HepG2 (cell line): ENCODE measurements at regions not wholly inside any gene's neighbourhood (a gene's known extent, or its start where the extent isn't known, plus 50 kb on each side); places are given as distances from the start of the nearest gene placed in this dataset.

ENCODE experiments used
- ATAC-seq: fragments of 200-7000 bp; cut with Tn5 transposase; 3 replicates; pipeline ENCODE4 v1.9.1; 2020; ENCODE audit warnings: mild to moderate bottlenecking, moderate library complexity
- BruUV-seq: library from RNA; stranded (reverse); fragments of 400-500 nt; replicated peaks from 2 replicates; lab custom pipeline; 2021; lab: Mats Ljungman, UMichigan
- CTCF ChIA-PET: fragments of 300-600 bp; formaldehyde crosslinking; extraction: SDS; loops from one replicate; lab custom pipeline; 2021; ENCODE audit warnings: low total read pairs, inconsistent platforms, low intra/inter-chr PET ratio; lab: Yijun Ruan, JAX
- POLR2A ChIA-PET: fragments of 350-600 bp; sonication (Branson Sonifier 250); formaldehyde crosslinking; loops from one replicate; lab custom pipeline; 2020; ENCODE audit warnings: antibody characterized with exemption, inconsistent platforms; lab: Yijun Ruan, JAX
- DNase-seq: peaks from one replicate; pipeline ENCODE4 v3.0.0-alpha.2; 2015; ENCODE audit warnings: low spot score
- FAIRE-seq: peaks from 3 replicates; lab custom pipeline; 2011; peaks lifted over from hg19 to GRCh38; lab: Jason Lieb, UNC
- H2AFZ ChIP-seq: one replicate; pipeline ENCODE4 v1.6.1; 2011; ENCODE audit warnings: low read length, inconsistent platforms
- H3K27ac ChIP-seq: fragments of 300-600 bp; 3 replicates; pipeline ENCODE4 v1.8.0; 2011; ENCODE audit warnings: mixed run types, mild to moderate bottlenecking, mixed read lengths, low read length, inconsistent platforms; ENCODE audit not compliant: insufficient read depth; ENCODE audit errors: extremely low read length
- H3K27me3 ChIP-seq, 2 experiments: fragments of 200-600 bp in 1 of 2; 2 replicates in 1 of 2; 3 replicates in 1 of 2; pipeline versions ENCODE4 v1.6.0 to v1.8.0; 2011; ENCODE audit warnings: low read length in 2 of 2, mild to moderate bottlenecking in 2 of 2, moderate library complexity in 2 of 2, inconsistent platforms in 1 of 2; ENCODE audit not compliant: insufficient read depth in 2 of 2, control insufficient read depth in 1 of 2
- H3K36me3 ChIP-seq, 2 experiments: fragments of 200-600 bp in 1 of 2; replicated peaks in 1 of 2; 2 replicates in 1 of 2; 3 replicates in 1 of 2; pipeline versions ENCODE4 v1.5.1 to v1.8.0; 2011; ENCODE audit warnings: low read length in 2 of 2, inconsistent platforms in 1 of 2; ENCODE audit not compliant: insufficient read depth in 2 of 2, control insufficient read depth in 1 of 2
- H3K4me1 ChIP-seq: 2 replicates; pipeline ENCODE4 v1.5.1; 2012; ENCODE audit warnings: low read length, inconsistent platforms; ENCODE audit not compliant: insufficient read depth
- H3K4me2 ChIP-seq: 2 replicates; pipeline ENCODE4 v1.6.0; 2011; ENCODE audit warnings: low read depth, low read length, inconsistent platforms
- H3K4me3 ChIP-seq, 3 experiments: fragments of 200-600 bp in 1 of 3; sonication (generic), shearing (Covaris generic) in 1 of 3; replicated peaks in 1 of 3; 2 replicates each; pipeline ENCODE4 v1.5.1; 2011 to 2016; ENCODE audit warnings: low read length in 3 of 3, inconsistent platforms in 2 of 3, low read depth in 2 of 3, mild to moderate bottlenecking in 2 of 3, control low read depth in 1 of 3, mixed read lengths in 1 of 3; ENCODE audit not compliant: insufficient read depth in 1 of 3
- H3K79me2 ChIP-seq: one replicate; pipeline ENCODE4 v1.6.1; 2011; ENCODE audit warnings: low read length, inconsistent platforms; ENCODE audit not compliant: insufficient read depth
- H3K9ac ChIP-seq: 2 replicates; pipeline ENCODE4 v1.6.0; 2011; ENCODE audit warnings: mild to moderate bottlenecking, low read depth, low read length, inconsistent platforms; ENCODE audit not compliant: insufficient read depth
- H3K9me3 ChIP-seq: 2 replicates; pipeline ENCODE4 v1.5.1; 2012; ENCODE audit warnings: mild to moderate bottlenecking, low read length
- H4K20me1 ChIP-seq: 2 replicates; pipeline ENCODE4 v1.6.0; 2011; ENCODE audit warnings: inconsistent platforms, mild to moderate bottlenecking, low read length, moderate library complexity; ENCODE audit not compliant: insufficient read depth
- ATF7 ChIP-seq, 2 experiments: fragments of 450-650 bp in 1 of 2; sonication (generic) in 1 of 2; formaldehyde crosslinking in 1 of 2; IDR thresholded peaks; 2 replicates each; pipeline versions ENCODE4 v1.4.0 to v1.6.1; 2016 to 2020; ENCODE audit warnings: antibody characterized with exemption in 1 of 2, mild to moderate bottlenecking in 1 of 2, missing genetic modification reagents in 1 of 2
- CREB1 ChIP-seq, 2 experiments: fragments of 450-650 bp in 1 of 2; IDR thresholded peaks; 2 replicates each; pipeline ENCODE4 v1.6.1; 2016 to 2017; ENCODE audit warnings: control low read depth in 1 of 2, mild to moderate bottlenecking in 1 of 2, missing compliant biosample characterization in 1 of 2, missing genetic modification characterization in 1 of 2
- NR2C2 ChIP-seq: sonication (generic); formaldehyde crosslinking; IDR thresholded peaks from 2 replicates; pipeline ENCODE4 v1.4.0; 2020; ENCODE audit warnings: missing genetic modification reagents, mild to moderate bottlenecking, moderate library complexity, borderline replicate concordance
- ZBTB8A ChIP-seq: sonication (generic); formaldehyde crosslinking; IDR thresholded peaks from 2 replicates; pipeline ENCODE4 v1.4.0; 2020; ENCODE audit warnings: mild to moderate bottlenecking, low read depth, missing genetic modification reagents, borderline replicate concordance
- ZFYVE20 ChIP-seq: sonication (generic); formaldehyde crosslinking; IDR thresholded peaks from 2 replicates; pipeline ENCODE4 v1.8.0; 2023; ENCODE audit warnings: low read depth, mild to moderate bottlenecking, moderate library complexity, missing genetic modification reagents, borderline replicate concordance
- ZNF329 ChIP-seq: sonication (generic); formaldehyde crosslinking; IDR thresholded peaks from 2 replicates; pipeline ENCODE4 v1.9.0; 2021; ENCODE audit warnings: low read depth, mild to moderate bottlenecking, missing genetic modification reagents
- ZNF570 ChIP-seq: sonication (generic); formaldehyde crosslinking; IDR thresholded peaks from 2 replicates; pipeline ENCODE4 v1.4.0; 2020; ENCODE audit warnings: mild to moderate bottlenecking, missing genetic modification reagents, borderline replicate concordance
- WGBS: methylation state at CpG from one replicate; pipeline ENCODE4 v1.1.6; 2017; ENCODE audit warnings: low lambda C conversion rate; 5-methylcytosine and 5-hydroxymethylcytosine counted together
- in situ Hi-C: cut with HindIII; loops from 2 replicates; pipeline ENCODE4 v1.10.0; 2017; ENCODE audit warnings: low pct_unique_long_range_greater_than_20kb; ENCODE audit not compliant: extremely low pct_ligation_motif_present
- intact Hi-C: fragments of 100-400 bp; cut with micrococcal nuclease; formaldehyde crosslinking; loops from one replicate; pipeline ENCODE4 v1.10.0; 2022; ENCODE audit not compliant: unreplicated experiment
- TF ChIP-seq, protein P1 (sequence below): sonication (generic); formaldehyde crosslinking; IDR thresholded peaks from 2 replicates; pipeline ENCODE4 v1.4.0; 2020; ENCODE audit warnings: missing genetic modification reagents, borderline replicate concordance
- TF ChIP-seq, protein P2 (sequence below): IDR thresholded peaks from 2 replicates; pipeline ENCODE4 v1.6.1; 2016; ENCODE audit warnings: low read depth, control low read depth
- TF ChIP-seq, protein P3 (sequence below): sonication (generic); formaldehyde crosslinking; IDR thresholded peaks from 2 replicates; pipeline ENCODE4 v1.8.0; 2022; ENCODE audit warnings: mild to moderate bottlenecking, missing genetic modification reagents, borderline replicate concordance

DNA sequence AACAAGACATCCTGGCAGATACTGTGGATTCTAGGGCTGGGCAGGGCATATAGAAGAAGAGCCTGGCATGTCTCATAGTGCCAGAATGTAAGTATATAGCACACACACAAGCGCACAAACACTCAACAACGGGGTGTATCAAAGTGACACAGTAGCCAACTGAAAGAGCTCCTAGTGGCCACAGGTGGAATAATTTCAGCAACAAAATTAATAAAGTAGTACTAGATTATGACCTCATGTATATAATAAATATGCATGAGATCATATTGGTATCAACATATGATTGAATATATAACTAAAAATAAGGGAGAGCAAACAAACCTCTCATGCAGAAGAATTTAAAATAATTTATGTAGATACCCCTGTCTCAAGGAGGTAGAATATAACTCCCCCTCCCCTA is 72.4 kb upstream of the CXCL12 start:
- Histone ChIP-seq H3K9ac (no peak overlapping the region), H3K36me3 (no peaks in the 10 kb centered on the region), H3K4me1 (no peaks in the 10 kb centered on the region), H2AFZ (no peak overlapping the region), H3K27ac (no peak overlapping the region), H3K79me2 (no peaks in the 10 kb centered on the region), H3K4me3 (no peak overlapping the region), H3K4me2 (no peak overlapping the region), H3K9me3 (no peaks in the 10 kb centered on the region), H3K27me3 (peaks cover 0 to 3% of the 10 kb centered on the region in 2 experiments; a peak in 2 of 5 replicates), H4K20me1 (no peaks in the 10 kb centered on the region)
- intact Hi-C loops, result no loop called here
- DNase-seq (no peak), ATAC-seq (no peak), FAIRE-seq (no peak)
- POLR2A ChIA-PET, result no interaction called here
- TF ChIP-seq, protein P1, sequence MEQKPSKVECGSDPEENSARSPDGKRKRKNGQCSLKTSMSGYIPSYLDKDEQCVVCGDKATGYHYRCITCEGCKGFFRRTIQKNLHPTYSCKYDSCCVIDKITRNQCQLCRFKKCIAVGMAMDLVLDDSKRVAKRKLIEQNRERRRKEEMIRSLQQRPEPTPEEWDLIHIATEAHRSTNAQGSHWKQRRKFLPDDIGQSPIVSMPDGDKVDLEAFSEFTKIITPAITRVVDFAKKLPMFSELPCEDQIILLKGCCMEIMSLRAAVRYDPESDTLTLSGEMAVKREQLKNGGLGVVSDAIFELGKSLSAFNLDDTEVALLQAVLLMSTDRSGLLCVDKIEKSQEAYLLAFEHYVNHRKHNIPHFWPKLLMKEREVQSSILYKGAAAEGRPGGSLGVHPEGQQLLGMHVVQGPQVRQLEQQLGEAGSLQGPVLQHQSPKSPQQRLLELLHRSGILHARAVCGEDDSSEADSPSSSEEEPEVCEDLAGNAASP, result no peak
- TF ChIP-seq, protein P2, sequence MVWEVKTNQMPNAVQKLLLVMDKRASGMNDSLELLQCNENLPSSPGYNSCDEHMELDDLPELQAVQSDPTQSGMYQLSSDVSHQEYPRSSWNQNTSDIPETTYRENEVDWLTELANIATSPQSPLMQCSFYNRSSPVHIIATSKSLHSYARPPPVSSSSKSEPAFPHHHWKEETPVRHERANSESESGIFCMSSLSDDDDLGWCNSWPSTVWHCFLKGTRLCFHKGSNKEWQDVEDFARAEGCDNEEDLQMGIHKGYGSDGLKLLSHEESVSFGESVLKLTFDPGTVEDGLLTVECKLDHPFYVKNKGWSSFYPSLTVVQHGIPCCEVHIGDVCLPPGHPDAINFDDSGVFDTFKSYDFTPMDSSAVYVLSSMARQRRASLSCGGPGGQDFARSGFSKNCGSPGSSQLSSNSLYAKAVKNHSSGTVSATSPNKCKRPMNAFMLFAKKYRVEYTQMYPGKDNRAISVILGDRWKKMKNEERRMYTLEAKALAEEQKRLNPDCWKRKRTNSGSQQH, result no peak
- TF ChIP-seq ATF7 (IDR thresholded peaks at IDR 0.05) (peak; percentile 26; the same call in 1 of the 2 replicates), ATF7 (CRISPR knock-in tag; IDR thresholded peaks at IDR 0.05) (no peak)
- no TSS peak for BruUV-seq
- in situ Hi-C loops, result no loop called here
- CTCF ChIA-PET, result no interaction called here
- 54% methylated on average over 2 of the region's 2 CpGs for WGBS

DNA sequence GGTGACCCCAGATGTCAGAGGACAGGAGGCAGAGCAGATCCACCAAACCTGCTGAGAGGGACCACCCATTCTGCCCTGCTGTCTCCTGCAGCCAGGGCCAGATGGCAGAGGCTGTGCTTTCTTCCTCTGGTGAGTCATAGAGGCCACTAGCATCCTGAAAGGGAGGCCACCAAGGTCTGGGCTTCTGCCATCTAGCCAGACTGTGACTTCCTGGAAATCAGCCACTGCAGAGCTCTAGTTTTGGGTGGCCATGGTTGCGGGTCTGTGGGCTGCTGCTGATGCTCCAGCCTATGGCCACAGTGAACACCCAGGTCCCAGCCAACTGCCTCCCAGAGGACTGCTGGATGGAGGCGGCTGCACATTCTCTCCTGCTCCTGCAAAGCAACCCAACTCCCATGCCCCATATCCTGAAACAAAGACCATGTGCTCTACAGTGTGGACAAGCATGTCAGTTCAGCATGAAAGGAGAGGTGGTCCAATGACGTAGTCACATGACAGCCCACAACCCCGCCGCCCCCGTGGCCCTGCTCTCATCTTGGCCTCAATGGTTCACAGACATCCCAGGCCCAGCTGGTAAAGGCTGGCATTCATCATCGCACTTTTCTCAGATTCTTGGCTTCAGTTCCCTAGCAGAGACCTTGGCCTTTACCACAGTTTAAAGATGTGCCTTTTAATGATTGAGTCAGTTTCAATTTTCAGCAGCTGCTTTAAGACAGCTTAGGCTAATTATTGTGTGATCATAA is 73.9 kb upstream of the CXCL12 start:
- ATAC-seq (no peak), FAIRE-seq (no peak), DNase-seq (no peak)
- Histone ChIP-seq H3K27me3 (peaks cover 0 to 3% of the 10 kb centered on the region in 2 experiments; a peak in 2 of 5 replicates), H3K4me1 (no peaks in the 10 kb centered on the region), H3K9ac (no peak overlapping the region), H3K79me2 (no peaks in the 10 kb centered on the region), H3K36me3 (no peaks in the 10 kb centered on the region), H3K9me3 (no peaks in the 10 kb centered on the region), H3K4me2 (no peak overlapping the region), H3K27ac (no peak overlapping the region), H2AFZ (no peak overlapping the region), H4K20me1 (no peaks in the 10 kb centered on the region), H3K4me3 (no peak overlapping the region)
- ChIA-PET CTCF (no interaction called here), POLR2A (no interaction called here)
- no TSS peak for BruUV-seq
- in situ Hi-C loops, result no loop called here
- WGBS, result 7% methylated on average over 3 of the region's 7 CpGs
- intact Hi-C loops, result no loop called here
- TF ChIP-seq ZFYVE20 (CRISPR knock-in tag), result no peak
- 0 out of 2 replicates have a peak, but pooled peaks have one; percentile 8 for TF ChIP-seq CREB1 (IDR thresholded peaks at IDR 0.05)
- no peak for TF ChIP-seq CREB1 (CRISPR knock-in tag; IDR thresholded peaks at IDR 0.05)
- no peak for TF ChIP-seq ZBTB8A (CRISPR knock-in tag)
- no peak for TF ChIP-seq ZNF329
- TF ChIP-seq ZNF570 (CRISPR knock-in tag), result no peak
- TF ChIP-seq NR2C2, result no peak
- TF ChIP-seq, protein P3, sequence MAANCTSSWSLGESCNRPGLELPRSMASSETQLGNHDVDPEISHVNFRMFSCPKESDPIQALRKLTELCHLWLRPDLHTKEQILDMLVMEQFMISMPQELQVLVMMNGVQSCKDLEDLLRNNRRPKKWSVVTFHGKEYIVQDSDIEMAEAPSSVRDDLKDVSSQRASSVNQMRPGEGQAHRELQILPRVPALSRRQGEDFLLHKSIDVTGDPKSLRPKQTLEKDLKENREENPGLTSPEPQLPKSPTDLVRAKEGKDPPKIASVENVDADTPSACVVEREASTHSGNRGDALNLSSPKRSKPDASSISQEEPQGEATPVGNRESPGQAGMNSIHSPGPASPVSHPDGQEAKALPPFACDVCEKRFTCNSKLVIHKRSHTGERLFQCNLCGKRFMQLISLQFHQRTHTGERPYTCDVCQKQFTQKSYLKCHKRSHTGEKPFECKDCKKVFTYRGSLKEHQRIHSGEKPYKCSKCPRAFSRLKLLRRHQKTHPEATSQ (CRISPR knock-in tag), result no peak
